Neural progenitor cell (in vitro differentiated cells): ENCODE measurements at regions not wholly inside any gene's neighbourhood (a gene's known extent, or its start where the extent isn't known, plus 50 kb on each side); places are given as distances from the start of the nearest gene placed in this dataset.

Experiments
- EZH2 ChIP-seq: fragments of 200-600 bp; sonication (generic); IDR thresholded peaks from 2 replicates; pipeline ENCODE4 v1.6.1; 2017; ENCODE audit warnings: antibody characterized with exemption, mild to moderate bottlenecking, moderate library complexity
- TF ChIP-seq, protein P1 (sequence below): fragments of 200-600 bp; sonication (generic); IDR thresholded peaks from 2 replicates; pipeline ENCODE4 v1.5.1; 2017; ENCODE audit warnings: antibody characterized with exemption, mild to moderate bottlenecking

DNA sequence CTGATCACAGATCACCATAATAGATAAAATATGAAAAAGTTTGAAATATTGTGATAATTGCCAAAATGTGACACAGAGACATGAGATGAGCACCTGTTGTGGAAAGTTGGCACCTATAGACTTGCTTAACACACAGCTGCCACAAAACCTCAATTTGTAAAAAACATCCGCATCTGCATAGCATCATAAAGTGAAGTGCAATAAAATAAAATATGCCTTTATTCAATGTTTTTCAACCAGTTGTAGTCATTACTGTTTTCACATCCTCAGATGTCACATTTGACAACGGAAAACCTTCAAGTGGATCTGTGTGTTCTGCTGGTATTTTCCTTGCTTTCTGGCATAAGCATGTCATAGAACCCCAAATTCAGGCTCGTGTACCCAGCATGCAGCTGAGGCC, 50.2 kb upstream of the IFNGR1 start:
- TF ChIP-seq, protein P1, sequence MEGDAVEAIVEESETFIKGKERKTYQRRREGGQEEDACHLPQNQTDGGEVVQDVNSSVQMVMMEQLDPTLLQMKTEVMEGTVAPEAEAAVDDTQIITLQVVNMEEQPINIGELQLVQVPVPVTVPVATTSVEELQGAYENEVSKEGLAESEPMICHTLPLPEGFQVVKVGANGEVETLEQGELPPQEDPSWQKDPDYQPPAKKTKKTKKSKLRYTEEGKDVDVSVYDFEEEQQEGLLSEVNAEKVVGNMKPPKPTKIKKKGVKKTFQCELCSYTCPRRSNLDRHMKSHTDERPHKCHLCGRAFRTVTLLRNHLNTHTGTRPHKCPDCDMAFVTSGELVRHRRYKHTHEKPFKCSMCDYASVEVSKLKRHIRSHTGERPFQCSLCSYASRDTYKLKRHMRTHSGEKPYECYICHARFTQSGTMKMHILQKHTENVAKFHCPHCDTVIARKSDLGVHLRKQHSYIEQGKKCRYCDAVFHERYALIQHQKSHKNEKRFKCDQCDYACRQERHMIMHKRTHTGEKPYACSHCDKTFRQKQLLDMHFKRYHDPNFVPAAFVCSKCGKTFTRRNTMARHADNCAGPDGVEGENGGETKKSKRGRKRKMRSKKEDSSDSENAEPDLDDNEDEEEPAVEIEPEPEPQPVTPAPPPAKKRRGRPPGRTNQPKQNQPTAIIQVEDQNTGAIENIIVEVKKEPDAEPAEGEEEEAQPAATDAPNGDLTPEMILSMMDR: no peak
- no peak for TF ChIP-seq EZH2
